ENCODE measurements at regions not wholly inside any gene's neighbourhood (a gene's known extent, or its start where the extent isn't known, plus 50 kb on each side); places are given as distances from the start of the nearest gene placed in this dataset.

DNA sequence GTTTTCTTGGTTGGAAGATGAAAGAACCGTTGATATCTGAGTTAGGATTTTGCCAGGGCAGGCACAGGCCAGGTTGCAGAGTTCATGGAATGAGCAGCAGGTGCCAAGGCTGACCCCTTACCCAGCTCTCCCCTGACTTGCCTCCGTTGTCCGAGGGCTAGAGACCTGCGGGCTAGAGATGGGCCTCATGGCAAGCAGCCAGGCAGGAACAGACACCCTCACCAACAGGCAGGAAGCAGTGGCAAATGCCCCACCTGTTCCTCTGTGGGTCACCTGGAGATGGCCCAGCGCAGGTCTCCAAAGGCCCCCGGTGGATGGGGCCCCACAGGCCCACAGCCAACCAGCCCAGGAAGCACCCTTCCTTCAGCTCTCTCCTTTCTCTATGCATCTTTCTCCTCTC, 186.7 kb upstream of the PMEPA1 start:
- no peak for DNase-seq (ENCODE audit: low read depth)

- DNase-seq (ENCODE audit: low read depth), result no peak
Observed at GRCh38 chr20:57896017-57896416, 186.2 kb upstream of the PMEPA1 start.

- no peak for DNase-seq (ENCODE audit: low read depth)
Observed at GRCh38 chr20:57895161-57895855, 185.5 kb upstream of the PMEPA1 start.

DNA sequence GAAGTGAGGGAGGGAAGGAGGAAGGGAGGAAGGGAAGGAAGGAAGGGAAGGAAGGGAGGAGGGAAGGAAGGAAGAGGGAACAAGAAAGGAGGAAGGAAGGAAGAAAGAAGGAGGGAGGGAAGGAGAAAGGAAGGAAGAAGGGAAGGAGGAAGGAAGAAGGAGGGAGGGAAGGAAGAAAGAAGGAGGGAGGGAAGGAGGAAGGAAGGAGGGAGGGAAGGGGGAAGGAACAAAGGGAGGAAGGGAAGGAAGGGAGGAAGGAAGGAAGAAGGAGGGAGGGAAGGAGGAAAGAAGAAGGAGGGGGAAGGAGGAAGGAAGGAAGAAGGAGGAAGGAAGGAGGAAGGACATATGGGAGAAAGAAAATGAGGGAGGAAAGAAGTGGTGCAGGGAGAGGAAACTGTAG, 184.7 kb upstream of the PMEPA1 start:
- no peak for DNase-seq (ENCODE audit: low read depth)

DNA sequence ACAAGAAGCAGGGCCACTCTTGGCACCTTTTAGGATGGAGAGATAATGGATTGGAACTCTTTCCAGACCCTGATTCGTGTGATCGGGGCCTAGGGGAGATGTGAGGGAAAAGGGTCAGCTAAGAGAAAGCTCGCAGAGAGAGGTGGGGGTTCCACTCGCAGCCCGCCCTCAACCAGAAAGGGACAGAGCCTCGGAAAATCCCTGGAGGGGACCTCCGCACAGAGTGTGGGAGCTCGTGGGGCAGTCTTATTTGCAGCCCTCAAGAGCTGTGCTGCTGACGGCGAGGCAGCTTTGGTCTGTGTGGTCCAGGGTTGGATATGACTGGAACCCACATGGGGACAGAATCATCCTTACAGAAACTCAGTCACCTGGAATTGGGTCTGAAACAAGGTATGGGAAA, 184.3 kb upstream of the PMEPA1 start:
- DNase-seq (ENCODE audit: low read depth), result no peak

DNA sequence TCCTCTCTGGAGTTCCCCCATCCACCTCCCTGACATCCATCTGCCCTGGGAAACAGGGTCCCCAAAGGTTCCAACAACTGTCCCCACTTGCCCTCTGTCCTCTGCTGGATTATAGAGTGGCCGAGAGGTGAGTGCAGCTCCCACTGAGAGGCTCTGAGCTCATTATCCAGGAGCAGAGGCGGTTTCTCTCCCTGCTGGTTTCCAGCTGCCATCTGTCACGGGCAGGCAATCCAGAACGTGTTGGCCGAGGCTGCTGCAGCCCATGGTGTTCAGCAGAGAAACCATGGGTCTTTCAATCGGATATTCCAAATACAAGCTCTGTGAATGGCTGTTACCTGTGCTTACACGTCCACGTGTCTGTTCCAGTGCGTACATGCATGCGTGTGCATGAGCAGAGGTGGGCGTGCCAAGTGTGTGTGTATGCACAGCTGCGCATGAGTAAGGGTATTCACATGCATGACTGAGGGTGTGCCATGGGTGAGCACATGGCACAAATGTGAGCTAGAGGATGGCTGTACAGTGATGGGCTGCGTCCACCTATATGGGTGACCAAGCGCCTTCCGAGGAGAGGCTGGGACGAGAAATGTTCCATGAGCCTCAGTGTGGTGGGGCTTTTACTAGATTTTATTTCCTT, 183.7 kb upstream of the PMEPA1 start:
- no peak for DNase-seq (ENCODE audit: low read depth)

- no peak for DNase-seq (ENCODE audit: low read depth)
Observed at GRCh38 chr20:57892471-57892870, 182.7 kb upstream of the PMEPA1 start.

DNA sequence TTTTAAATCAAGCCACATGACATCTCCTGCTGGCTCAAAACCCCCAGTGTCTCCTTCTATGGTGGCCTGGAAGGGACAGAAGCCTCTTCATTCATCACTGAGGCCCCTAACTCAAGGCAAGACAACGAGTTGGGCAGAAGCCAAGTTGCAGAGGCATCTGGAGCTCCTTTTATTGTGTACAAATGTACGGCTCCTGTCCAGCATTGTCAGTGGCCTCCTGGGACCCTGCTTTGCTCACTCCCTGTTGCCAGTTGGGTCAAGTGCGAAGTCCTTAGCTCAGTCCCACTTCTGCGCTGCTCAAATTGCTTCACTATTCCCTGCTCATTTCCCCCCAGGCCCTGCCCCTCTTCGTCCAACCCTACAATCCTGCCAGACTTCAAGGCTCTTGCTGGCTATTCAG, 181.2 kb upstream of the PMEPA1 start:
- DNase-seq (ENCODE audit: low read depth), result no peak

- DNase-seq (ENCODE audit: low read depth), result no peak
Observed at GRCh38 chr20:57890202-57890800, 180.5 kb upstream of the PMEPA1 start.

GRCh38 chr20:57888591-57888990, 178.8 kb upstream of the PMEPA1 start:
- DNase-seq (ENCODE audit: low read depth), result no peak

DNA sequence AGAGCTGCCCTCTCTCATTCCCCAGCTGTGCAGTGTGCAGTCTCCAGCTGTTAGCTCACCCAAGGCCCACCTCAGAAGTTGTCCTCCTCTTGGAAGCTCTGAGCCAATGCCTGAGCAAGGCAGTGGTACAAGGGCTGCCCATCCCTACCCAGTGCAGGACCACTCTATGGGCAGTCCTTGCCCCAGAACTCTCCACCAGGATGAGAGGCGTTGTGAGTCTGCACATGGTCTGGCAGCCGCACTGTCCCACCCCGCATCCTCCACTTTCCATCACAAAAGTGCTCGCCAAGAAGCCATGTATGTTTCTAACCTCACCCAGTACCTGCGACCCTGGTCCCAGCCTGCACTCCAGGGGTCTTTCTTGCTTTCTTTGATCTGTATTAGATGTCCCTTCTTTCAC, 175.1 kb upstream of the PMEPA1 start:
- no peak for DNase-seq (ENCODE audit: low read depth)

- DNase-seq (ENCODE audit: low read depth), result no peak
Observed at GRCh38 chr20:57883761-57884160, 173.9 kb upstream of the PMEPA1 start.

DNA sequence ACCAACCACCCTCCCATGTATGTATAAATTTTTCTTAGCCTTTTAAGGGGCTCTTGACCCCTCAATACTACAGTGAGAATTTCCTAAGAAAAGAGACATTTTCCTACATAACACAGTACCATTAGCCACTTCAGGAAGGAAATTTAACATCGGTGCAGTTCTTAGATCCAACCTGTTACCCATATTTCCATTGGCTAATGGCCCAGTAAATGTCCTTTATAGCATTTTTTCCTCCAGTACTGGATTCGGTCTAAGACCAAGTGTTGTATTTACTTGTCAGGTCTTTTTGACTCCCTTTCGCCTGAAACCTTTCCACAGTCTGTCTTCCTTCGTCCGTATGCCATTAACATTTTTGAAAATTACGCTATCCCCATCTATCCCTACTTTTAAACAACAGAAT, 173.4 kb upstream of the PMEPA1 start:
- DNase-seq (ENCODE audit: low read depth), result no peak

- no peak for DNase-seq (ENCODE audit: low read depth)
Observed at GRCh38 chr20:57882451-57883161, 172.8 kb upstream of the PMEPA1 start.

- DNase-seq (ENCODE audit: low read depth), result no peak
Observed at GRCh38 chr20:57881466-57882385, 171.9 kb upstream of the PMEPA1 start.

GRCh38 chr20:57880571-57880892, 170.7 kb upstream of the PMEPA1 start:
- no peak for DNase-seq (ENCODE audit: low read depth)

DNA sequence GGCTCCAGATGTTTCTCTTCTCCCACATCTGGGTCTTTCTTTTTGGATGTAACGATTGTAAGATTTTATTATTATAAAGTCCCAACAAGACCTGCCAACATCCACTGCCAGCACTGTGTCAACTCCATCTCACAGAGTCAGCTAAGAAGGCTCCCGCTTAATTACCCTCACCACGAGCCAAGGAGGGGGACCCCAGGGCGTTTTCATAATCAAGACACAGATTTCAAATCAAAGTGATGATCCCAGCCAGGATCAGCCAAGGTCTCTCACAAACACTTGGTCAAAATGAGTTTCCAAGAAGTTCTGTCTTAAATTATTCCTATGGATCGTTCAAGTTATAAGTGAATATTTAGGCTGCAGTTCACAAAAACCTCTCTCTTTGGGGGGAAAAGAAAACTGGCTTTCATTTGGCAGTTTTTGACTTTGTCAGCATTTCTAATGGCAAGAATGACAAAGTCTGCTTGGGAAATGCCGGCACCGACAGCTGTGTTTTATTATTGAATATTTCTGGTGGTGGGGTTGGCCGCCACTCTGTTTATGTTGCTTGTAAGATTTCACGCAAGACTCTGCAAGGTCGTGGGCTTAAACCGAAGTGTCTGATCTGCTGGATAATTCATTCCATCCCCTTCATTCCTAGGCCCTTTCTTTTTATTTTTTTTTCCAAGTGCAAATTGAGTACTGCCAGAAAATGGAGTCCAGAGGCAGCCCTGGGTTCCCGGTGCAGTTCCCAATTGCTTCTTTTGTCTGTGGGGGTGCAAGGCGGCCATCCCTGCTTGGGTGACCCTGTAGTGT, 170.2 kb upstream of the PMEPA1 start:
- DNase-seq (ENCODE audit: low read depth), result no peak

GRCh38 chr20:57879437-57879778, 169.6 kb upstream of the PMEPA1 start:
- DNase-seq (ENCODE audit: low read depth), result no peak

GRCh38 chr20:57878786-57879424, 169.1 kb upstream of the PMEPA1 start:
- no peak for DNase-seq (ENCODE audit: low read depth)

DNA sequence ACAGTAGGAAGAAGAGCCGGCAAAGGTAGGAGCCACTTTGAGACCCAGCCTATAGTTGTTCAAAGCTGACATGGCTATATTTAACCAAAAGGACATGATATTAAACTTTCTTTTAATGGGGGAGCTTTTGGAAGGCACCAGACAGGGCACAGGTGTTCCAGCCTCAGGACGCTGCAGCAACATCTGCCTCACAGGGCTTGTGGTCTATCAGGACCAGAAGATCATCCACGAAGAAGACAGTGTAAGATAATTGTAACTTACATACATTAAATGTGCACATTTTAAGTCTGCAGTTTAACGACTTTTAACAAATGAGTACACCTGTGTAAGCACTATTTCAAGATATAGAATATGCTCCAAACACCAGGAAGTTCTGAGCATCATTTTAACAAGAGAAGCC, 168.2 kb upstream of the PMEPA1 start:
- DNase-seq (ENCODE audit: low read depth), result no peak

All from stimulated activated CD8-positive, alpha-beta memory T cell treated with anti-CD3 and anti-CD28 coated beads, Interleukin-4, amount 100 ng/mL, for 24 hours (primary cell).